SK-N-SH (cell line): ENCODE measurements at regions not wholly inside any gene's neighbourhood (a gene's known extent, or its start where the extent isn't known, plus 50 kb on each side); places are given as distances from the start of the nearest gene placed in this dataset.

ENCODE experiments used
- CTCF ChIP-seq: fragments of 200-600 bp; sonication (generic); IDR thresholded peaks from 2 replicates; pipeline ENCODE4 v1.6.1; 2017; ENCODE audit warnings: antibody characterized with exemption, mild to moderate bottlenecking, moderate library complexity
- EP300 ChIP-seq, 2 experiments: IDR thresholded peaks; 2 replicates each; pipeline versions ENCODE4 v1.4.0 to v1.6.1; 2012; ENCODE audit warnings: borderline replicate concordance in 1 of 2, low read depth in 1 of 2, low read length in 1 of 2
- PBX3 ChIP-seq: IDR thresholded peaks from 2 replicates; pipeline ENCODE4; 2012
- TAF1 ChIP-seq: IDR thresholded peaks from 2 replicates; pipeline ENCODE4 v1.6.1; 2012; ENCODE audit warnings: low read depth, mild to moderate bottlenecking, low read length, moderate library complexity, borderline replicate concordance
- USF2 ChIP-seq: fragments of 150-350 bp; IDR thresholded peaks from 2 replicates; pipeline ENCODE4 v1.6.1; 2017; ENCODE audit warnings: antibody characterized with exemption, low read length, low read depth, borderline replicate concordance

GRCh38 chr2:15787535-15788454 lies 152.6 kb upstream of the MYCN start:
- TF ChIP-seq EP300 (IDR thresholded peaks at IDR 0.05; ENCODE audit: borderline replicate concordance in 1 of 2, low read depth in 1 of 2, low read length in 1 of 2), result no peak
- TF ChIP-seq TAF1, result no peak
- TF ChIP-seq CTCF, result no peak
- TF ChIP-seq PBX3, result no peak
- no peak for TF ChIP-seq USF2
